MM.1S (cell line): ENCODE measurements at regions not wholly inside any gene's neighbourhood (a gene's known extent, or its start where the extent isn't known, plus 50 kb on each side); places are given as distances from the start of the nearest gene placed in this dataset.

Experiments
- DNase-seq: peaks from one replicate; pipeline ENCODE4 v3.0.0-alpha.2; 2015
- H2AFZ ChIP-seq: fragments of 300-600 bp; sonication (generic); 2 replicates; pipeline ENCODE4 v1.6.0; 2016; ENCODE audit warnings: antibody characterized with exemption, low read length
- H3F3A ChIP-seq: fragments of 300-600 bp; sonication (generic); 2 replicates; pipeline ENCODE4 v1.6.1; 2016; ENCODE audit warnings: mild to moderate bottlenecking, antibody characterized with exemption, low read length, moderate library complexity, mixed read lengths; ENCODE audit not compliant: insufficient read depth
- H3K27ac ChIP-seq: fragments of 300-600 bp; sonication (generic); 2 replicates; pipeline ENCODE4 v1.5.1; 2016; ENCODE audit warnings: mild to moderate bottlenecking, low read length
- H3K27me3 ChIP-seq: fragments of 300-600 bp; sonication (generic); replicated peaks from 2 replicates; pipeline ENCODE4 v1.6.0; 2016; ENCODE audit warnings: low read length; ENCODE audit not compliant: insufficient read depth
- H3K36me3 ChIP-seq: fragments of 300-600 bp; sonication (generic); replicated peaks from 2 replicates; pipeline ENCODE4 v1.6.1; 2016; ENCODE audit warnings: mild to moderate bottlenecking, low read length, mixed read lengths; ENCODE audit not compliant: insufficient read depth
- H3K4me1 ChIP-seq: fragments of 300-600 bp; sonication (generic); 2 replicates; pipeline ENCODE4 v1.6.1; 2016; ENCODE audit warnings: low read length, mixed read lengths
- H3K4me2 ChIP-seq: fragments of 300-600 bp; sonication (generic); 2 replicates; pipeline ENCODE4 v1.6.0; 2016; ENCODE audit warnings: low read depth, low read length
- H3K4me3 ChIP-seq: fragments of 300-600 bp; sonication (generic); 2 replicates; pipeline ENCODE4 v1.5.1; 2016; ENCODE audit warnings: low read length, mixed read lengths
- H3K79me2 ChIP-seq: fragments of 300-600 bp; sonication (generic); 2 replicates; pipeline ENCODE4 v1.6.1; 2016; ENCODE audit warnings: mixed run types, low read length, mixed read lengths
- H3K9ac ChIP-seq: fragments of 300-600 bp; sonication (generic); 2 replicates; pipeline ENCODE4 v1.6.1; 2016; ENCODE audit warnings: low read length, mixed read lengths
- H3K9me2 ChIP-seq: fragments of 300-600 bp; sonication (generic); replicated peaks from 2 replicates; pipeline ENCODE4 v1.6.1; 2016; ENCODE audit warnings: mild to moderate bottlenecking, low read length, mixed read lengths; ENCODE audit not compliant: insufficient read depth
- H3K9me3 ChIP-seq: fragments of 300-600 bp; sonication (generic); replicated peaks from 2 replicates; pipeline ENCODE4 v1.6.1; 2016; ENCODE audit warnings: mild to moderate bottlenecking, low read length, mixed read lengths; ENCODE audit not compliant: insufficient read depth
- H4K20me1 ChIP-seq: fragments of 300-600 bp; sonication (generic); 2 replicates; pipeline ENCODE4 v1.6.1; 2016; ENCODE audit warnings: mild to moderate bottlenecking, low read length, moderate library complexity, mixed read lengths; ENCODE audit not compliant: insufficient read depth
- EZH2 ChIP-seq: fragments of 300-600 bp; sonication (generic); optimal IDR thresholded peaks from 2 replicates; pipeline ENCODE3; 2017; ENCODE audit warnings: low read depth, mild to moderate bottlenecking, antibody characterized with exemption, low read length, mixed read lengths
- EZH2phosphoT487 ChIP-seq: fragments of 300-600 bp; sonication (generic); IDR thresholded peaks from 2 replicates; pipeline ENCODE4 v1.6.1; 2018; ENCODE audit warnings: antibody characterized with exemption, low read length
- TF ChIP-seq, protein P1 (sequence below): fragments of 300-600 bp; sonication (generic); IDR thresholded peaks from 2 replicates; pipeline ENCODE4 v1.5.1; 2016; ENCODE audit warnings: antibody characterized with exemption, low read length, mixed read lengths

DNA sequence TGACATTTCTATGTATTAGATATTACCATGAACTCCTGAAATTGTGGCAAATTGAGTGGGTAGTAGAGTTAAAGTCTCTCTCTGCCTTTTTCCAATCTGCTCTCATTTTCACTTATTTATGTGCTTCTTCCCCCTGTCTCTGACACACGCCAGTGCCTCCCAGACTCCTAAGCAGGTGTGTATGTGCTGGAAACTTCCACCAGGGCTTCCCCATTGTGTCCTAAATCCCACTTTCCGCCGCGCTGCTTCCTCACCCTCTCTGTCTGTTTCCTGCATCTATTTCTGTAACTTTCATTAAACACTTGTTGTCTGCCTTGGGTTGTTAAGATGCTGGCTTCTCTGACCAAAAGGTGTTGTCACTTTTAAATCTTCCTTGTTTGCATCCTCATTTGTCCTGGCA is 97.6 kb upstream of the HDGFL1 start:
- Histone ChIP-seq H3K27me3 (no peaks in the 10 kb centered on the region), H3K79me2 (no peaks in the 10 kb centered on the region), H3K4me3 (no peak overlapping the region), H3K27ac (no peak overlapping the region), H4K20me1 (no peaks in the 10 kb centered on the region), H3K4me1 (no peaks in the 10 kb centered on the region), H3F3A (no peaks in the 10 kb centered on the region), H3K36me3 (no peaks in the 10 kb centered on the region), H3K4me2 (no peak overlapping the region), H3K9ac (no peak overlapping the region), H3K9me3 (no peaks in the 10 kb centered on the region), H2AFZ (no peak overlapping the region), H3K9me2 (no peaks in the 10 kb centered on the region)
- no peak for DNase-seq
- TF ChIP-seq EZH2 (no peak), EZH2phosphoT487 (no peak)
- TF ChIP-seq, protein P1, sequence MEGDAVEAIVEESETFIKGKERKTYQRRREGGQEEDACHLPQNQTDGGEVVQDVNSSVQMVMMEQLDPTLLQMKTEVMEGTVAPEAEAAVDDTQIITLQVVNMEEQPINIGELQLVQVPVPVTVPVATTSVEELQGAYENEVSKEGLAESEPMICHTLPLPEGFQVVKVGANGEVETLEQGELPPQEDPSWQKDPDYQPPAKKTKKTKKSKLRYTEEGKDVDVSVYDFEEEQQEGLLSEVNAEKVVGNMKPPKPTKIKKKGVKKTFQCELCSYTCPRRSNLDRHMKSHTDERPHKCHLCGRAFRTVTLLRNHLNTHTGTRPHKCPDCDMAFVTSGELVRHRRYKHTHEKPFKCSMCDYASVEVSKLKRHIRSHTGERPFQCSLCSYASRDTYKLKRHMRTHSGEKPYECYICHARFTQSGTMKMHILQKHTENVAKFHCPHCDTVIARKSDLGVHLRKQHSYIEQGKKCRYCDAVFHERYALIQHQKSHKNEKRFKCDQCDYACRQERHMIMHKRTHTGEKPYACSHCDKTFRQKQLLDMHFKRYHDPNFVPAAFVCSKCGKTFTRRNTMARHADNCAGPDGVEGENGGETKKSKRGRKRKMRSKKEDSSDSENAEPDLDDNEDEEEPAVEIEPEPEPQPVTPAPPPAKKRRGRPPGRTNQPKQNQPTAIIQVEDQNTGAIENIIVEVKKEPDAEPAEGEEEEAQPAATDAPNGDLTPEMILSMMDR: no peak

DNA sequence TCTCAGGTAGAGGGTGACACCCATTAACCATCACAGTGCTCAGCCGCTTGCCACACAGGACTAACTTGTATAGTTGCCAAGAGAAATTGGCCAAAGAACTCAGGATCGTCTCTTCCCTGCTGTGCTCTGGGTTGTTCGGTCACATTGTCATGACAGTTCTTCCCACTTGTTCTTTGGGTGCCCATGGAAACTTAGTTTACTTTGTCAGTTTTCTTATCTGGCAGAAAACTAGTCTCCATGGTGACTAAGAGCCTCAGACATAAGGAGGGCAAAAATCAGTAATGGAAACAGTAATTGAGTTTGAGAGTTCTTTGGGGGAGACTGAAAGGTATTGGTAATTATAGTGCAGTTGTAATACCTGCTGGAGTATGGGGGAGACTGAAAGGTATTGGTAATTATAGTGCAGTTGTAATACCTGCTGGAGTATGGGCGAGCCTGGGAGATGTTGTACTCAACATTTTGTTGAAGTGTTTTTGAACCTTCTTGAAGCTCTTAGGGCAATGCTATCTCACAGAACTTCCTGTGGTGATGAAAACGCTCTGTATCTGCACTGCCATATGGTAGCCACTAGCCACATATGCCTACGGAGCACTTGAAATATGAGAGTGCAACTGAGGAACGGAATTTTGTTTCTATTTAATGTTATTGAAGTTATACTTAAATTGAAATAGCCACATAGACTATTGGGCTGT is 95.2 kb upstream of the HDGFL1 start:
- DNase-seq: no peak
- Histone ChIP-seq H3K27me3 (no peaks in the 10 kb centered on the region), H3K9me3 (no peaks in the 10 kb centered on the region), H3K9me2 (no peaks in the 10 kb centered on the region), H3K36me3 (no peaks in the 10 kb centered on the region), H2AFZ (no peak overlapping the region), H3K9ac (no peak overlapping the region), H3K27ac (no peak overlapping the region), H3K4me2 (no peak overlapping the region), H3K79me2 (no peaks in the 10 kb centered on the region), H3K4me3 (no peak overlapping the region), H4K20me1 (no peaks in the 10 kb centered on the region), H3F3A (no peaks in the 10 kb centered on the region), H3K4me1 (no peaks in the 10 kb centered on the region)
- TF ChIP-seq EZH2: no peak
- TF ChIP-seq EZH2phosphoT487: no peak
- TF ChIP-seq, protein P1: no peak

DNA sequence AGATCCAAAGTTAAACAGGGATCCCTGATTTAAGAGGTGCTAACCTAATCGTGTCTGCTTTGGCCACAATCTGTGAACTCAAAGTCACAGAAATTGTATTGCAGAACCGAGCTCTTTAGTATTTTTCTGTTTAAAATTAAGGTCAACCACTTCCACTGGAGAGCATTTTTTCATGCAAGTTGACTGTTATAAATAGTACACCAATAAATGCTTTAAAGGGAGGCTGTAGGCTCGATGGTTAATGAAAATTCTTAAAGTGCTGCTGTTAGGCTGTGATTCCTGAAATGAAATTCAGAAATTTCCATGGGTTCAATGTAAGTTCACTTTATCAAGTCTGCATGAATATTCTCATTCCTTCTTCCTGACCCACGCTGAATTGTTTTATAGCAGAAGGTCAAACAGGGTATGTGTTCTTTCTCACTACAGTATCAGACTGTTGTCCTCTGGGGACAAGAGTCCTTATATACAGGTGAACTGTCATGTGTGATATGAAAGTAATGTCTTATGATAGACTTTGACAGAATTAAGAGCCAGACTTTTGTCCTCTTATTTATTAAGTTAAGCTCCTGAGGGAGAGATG is 92.5 kb upstream of the HDGFL1 start:
- TF ChIP-seq EZH2: no peak
- TF ChIP-seq, protein P1: no peak
- no peak for TF ChIP-seq EZH2phosphoT487
- no peaks in the 10 kb centered on the region for H3K36me3 ChIP-seq
- H3K27ac ChIP-seq: no peak overlapping the region
- no peaks in the 10 kb centered on the region for H3K27me3 ChIP-seq
- no peaks in the 10 kb centered on the region for H3K79me2 ChIP-seq
- no peak overlapping the region for H3K9ac ChIP-seq
- H3K9me2 ChIP-seq: no peaks in the 10 kb centered on the region
- H2AFZ ChIP-seq: no peak overlapping the region
- H3K9me3 ChIP-seq: no peaks in the 10 kb centered on the region
- H4K20me1 ChIP-seq: no peaks in the 10 kb centered on the region
- DNase-seq: no peak
- no peaks in the 10 kb centered on the region for H3K4me1 ChIP-seq
- no peak overlapping the region for H3K4me3 ChIP-seq
- no peaks in the 10 kb centered on the region for H3F3A ChIP-seq
- no peak overlapping the region for H3K4me2 ChIP-seq
